ENCODE measurements at regions not wholly inside any gene's neighbourhood (a gene's known extent, or its start where the extent isn't known, plus 50 kb on each side); places are given as distances from the start of the nearest gene placed in this dataset.

- no peak for TF ChIP-seq CTCF (IDR thresholded peaks at IDR 0.05; ENCODE audit: low read length)
- TF ChIP-seq EZH2 (IDR thresholded peaks at IDR 0.05; ENCODE audit: borderline replicate concordance, low read length): no peak
These were observed 201.3 kb upstream of the STS start for GRCh38 chrX:6946168-6946567.

Measured in OCI-LY1 (cell line).